Stimulated activated CD4-positive, alpha-beta T cell treated with anti-CD3 and anti-CD28 coated beads, Interleukin-4, amount 100 ng/mL, for 4 hours (primary cell): ENCODE measurements at regions not wholly inside any gene's neighbourhood (a gene's known extent, or its start where the extent isn't known, plus 50 kb on each side); places are given as distances from the start of the nearest gene placed in this dataset.

Source experiments
- DNase-seq, 2 experiments: peaks; one replicate each; pipeline ENCODE4 v3.0.0-alpha.2; 2020

DNA sequence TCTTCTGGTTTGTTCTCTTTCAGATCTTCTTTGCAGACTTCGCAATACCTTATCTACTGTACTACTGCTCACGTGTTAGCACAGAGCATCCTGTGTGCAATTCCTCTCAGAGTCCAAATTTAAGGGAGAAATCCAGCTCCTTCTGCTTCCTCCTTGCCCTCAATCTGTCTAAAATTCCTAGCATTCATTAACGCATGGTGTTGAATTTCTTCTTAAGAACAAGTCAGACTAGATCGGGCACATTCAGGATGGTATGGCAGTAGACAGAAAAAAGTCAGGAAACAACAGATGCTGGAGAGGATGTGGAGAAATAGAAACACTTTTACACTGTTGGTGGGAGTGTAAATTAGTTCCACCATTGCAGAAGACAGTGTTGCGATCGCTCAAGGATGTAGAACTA lies 206.1 kb upstream of the CDH7 start:
- DNase-seq = no peak

DNA sequence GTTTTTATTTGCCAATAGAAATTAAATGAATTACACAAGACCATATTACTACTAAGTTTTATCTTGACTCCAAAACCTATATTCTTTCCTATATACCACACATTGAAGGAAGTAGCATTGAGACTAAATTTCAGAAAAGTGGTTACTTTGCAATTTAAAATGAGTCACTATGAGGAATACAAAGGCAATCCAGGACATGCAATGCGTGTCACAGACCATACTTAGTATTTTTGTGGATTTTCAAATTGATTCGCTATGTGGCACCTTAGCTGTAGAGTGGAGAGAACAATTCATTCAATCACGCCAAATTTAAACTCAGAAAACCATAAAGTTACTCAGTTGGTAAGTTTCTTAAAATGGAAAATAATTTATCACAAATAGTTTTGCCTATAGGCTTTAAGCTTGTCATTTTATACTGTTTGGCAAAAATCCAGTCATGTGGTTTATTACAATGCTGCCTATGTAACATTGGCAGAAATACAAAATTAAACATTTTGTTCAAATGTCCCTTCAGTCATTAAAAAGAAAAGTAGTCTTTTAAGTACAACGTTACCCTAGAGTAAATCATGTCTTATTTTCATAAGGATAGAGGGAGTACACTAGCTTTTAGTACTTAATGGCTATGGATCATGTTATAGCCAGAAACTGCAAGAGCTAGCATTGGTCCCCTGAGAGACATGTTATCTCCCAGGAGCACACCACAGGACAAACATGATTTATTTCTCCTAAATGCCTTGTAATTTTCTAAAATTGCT lies 222.8 kb upstream of the CDH7 start:
- DNase-seq = no peak

DNA sequence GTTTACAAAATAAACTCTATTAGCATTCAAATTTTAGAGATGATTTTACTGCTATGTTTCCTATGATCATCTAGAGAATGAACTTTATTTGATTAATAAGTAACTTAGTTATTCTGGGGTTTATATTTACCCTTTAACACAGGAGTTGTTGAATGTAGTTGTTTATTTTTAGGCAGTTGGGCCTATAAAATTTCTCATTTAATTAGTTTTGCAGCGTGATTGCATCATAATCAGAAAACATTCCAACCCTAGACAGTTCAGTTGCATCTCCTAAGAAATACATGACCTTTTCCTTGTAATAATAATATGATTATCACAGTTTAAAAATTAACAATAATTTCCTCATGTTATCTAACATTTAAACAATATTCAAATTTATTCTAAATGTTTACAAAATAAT lies 224.7 kb upstream of the CDH7 start:
- no peak for DNase-seq

DNA sequence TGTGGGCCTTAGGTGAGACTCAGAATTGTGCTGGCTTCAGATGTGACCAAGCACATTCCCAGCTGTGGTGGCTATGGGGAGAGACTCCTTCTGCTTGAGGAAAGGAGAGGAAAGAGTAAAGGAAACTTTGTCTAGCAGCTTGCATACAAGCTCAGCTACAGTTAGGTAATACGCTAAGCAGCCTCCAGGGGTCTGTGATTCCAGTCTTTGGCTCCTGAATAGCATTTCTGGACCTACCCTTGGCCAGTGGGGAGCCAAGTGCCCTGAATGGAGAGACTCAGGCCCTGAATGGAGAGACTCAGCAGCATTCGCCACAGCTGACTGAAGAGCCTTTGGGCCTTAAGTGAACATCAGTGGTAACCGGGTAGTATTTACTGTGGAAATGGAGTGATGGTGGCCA lies 227.4 kb upstream of the CDH7 start:
- DNase-seq = no peak

DNA sequence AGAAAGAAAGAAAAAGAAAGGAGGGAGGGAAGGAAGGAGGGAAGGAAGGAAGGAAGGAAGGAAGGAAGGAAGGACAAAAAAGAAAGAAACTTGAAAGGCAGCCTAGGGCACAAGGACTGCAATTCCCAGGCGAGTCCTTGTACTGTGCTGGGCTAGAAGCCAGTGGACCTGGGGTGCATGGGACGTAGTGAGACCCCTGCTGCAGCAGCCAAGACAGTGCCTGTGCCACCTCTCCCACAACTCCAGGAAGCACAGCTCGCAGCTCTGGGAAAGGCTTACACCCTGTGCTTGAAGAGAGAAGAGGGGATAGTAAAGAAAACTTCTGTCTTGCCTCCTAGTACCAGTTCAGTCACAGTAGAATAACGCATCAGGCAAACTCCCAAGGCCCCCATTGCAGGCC lies 227.9 kb upstream of the CDH7 start:
- no peak for DNase-seq

DNA sequence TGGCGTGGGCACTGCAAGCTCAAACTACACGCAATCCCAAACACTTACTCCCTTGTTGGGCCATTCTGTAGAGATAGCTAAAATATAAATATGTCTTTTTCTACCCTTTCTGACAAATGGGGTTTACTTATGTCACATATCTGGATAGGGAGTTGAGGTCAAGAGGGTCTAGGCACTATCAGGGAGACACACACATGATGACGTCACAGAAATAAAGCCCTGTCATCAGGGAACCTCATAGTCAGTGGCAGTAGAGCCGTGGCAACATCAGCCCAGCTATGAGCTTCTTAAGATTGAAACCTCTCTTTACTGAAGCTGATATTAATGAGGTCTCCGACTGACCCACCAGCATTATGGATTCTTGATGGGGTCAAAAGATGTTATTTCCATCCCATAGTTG lies 234.6 kb upstream of the CDH7 start:
- DNase-seq = no peak

DNA sequence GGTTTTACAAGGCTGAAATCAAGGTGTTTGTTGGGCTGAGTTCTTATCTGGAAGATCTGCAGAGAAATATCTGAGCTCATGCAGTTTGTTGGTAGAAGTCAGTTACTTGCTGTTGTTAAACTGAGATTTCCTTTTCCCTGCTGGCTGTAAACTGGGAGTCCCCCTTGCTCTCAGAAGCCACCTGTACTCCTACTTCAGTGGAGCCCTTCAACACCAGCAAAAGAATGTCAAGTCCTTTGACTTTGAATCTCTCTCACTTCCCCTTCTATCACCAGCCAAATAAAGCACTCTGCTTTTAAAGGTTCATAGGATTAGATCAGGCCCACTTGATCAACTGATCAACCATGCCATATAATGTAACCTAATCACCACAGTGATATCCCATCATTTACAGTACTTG lies 252.2 kb upstream of the CDH7 start:
- DNase-seq = no peak

DNA sequence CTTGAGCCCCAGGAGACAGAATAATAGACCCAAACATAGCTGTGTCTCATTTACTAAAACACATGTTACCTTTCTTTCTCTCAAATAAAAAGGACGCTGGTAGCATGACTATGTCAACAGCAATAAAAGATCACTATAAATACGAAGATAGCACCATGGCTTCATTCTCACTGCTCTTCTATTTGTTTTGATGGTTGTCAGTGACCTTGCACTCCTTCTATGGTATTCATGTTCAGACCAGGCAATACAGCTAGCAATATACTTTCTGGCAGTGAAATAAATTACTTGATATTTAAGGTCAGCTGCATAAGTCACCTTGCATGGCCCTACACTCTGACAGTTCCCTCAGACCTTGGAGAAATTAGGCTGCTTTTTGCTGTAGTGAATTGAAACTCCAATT lies 263.2 kb upstream of the CDH7 start:
- no peak for DNase-seq

DNA sequence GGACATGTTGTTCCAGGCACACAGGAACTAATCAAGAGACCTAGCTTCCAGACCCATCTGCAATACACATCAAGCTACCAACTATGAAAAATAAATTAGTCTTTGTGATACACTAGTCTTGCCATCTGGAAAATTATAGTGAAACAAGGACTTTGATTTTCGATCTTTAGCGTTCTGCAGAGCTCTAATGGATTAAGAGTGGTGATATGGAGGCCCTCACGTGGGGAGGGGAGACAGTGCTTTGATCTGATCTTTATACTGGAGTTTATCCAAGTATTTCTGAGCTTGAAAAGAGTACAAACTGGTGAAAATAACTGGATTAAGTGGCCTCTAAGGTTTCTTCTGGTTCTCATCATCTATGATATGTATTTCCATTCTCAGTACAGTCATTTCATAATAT lies 273.4 kb upstream of the CDH7 start:
- DNase-seq = no peak

DNA sequence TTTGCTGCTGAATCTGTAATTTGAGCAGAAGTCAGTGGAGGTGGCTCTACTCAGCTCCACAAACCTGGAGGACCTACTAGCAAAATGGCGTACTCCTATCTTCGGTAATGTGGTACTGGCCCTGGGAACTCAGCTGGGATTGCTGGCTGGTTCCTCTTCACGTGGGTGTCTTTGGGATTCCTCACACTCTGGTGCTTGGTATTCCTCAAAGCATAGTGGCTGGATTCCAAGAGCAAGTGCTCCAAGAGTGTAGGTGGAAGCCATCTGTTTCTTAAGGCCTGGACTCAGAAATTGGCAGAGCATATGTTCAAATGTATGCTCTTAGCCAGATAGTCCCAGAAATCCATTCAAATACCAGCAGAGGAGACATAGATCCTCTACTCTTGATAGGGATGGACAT lies 281.9 kb upstream of the CDH7 start:
- no peak for DNase-seq

DNA sequence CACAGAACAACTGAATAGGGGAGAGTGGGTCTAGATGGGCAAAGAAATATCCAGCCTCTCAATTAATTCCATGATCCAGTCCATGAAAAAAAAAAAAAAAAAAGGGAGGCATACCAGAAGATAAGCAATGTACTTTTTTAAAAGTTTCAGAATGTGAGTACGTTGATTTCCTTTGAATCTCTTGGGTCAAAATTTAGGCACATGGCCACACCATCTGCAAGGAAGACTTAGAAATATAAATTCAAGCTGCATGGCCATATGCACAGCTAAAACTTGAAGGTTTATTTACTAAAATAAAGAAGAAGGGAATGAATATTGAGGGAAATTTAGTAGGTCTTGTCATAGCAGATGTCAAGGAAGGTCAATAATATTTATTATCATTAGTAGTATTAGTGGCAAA lies 286.5 kb upstream of the CDH7 start:
- DNase-seq = no peak

DNA sequence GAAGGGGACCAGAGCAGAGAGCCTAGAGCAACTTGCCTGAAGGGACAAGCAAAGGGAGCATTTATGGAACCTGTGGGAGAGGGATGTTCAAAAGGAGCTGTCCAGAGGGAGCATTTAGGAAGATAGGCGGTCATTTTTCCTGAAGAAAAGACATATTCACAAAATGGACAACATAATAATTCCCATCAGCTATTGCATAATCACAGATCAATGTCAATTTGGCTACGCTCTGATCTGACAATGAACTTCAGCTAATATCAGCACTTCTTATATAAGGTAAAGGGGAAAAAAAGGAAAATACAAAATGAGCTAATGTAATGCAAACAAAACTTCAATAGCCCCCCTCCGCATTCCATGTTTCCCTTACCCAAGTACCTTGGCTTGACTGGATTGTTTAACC lies 291.1 kb upstream of the CDH7 start:
- no peak for DNase-seq

DNA sequence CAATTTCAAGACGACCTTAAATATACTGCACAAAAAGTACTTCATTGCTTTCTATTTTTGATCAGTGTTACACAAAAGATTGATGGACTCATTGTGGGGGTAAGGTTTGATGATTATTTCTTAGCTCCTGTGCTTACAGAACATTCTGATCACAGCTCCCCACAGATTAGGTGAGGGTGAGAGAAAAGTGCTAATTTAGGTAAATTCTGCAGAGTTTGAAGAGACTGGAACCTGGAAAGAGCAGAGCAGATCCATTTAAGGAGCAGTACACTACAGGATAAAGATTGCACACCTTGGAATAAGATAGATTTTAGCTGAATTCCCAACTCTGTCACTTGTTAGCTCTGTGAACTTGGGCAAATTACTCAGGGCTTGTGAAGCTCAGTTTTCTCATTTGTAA lies 291.9 kb upstream of the CDH7 start:
- no peak for DNase-seq

DNA sequence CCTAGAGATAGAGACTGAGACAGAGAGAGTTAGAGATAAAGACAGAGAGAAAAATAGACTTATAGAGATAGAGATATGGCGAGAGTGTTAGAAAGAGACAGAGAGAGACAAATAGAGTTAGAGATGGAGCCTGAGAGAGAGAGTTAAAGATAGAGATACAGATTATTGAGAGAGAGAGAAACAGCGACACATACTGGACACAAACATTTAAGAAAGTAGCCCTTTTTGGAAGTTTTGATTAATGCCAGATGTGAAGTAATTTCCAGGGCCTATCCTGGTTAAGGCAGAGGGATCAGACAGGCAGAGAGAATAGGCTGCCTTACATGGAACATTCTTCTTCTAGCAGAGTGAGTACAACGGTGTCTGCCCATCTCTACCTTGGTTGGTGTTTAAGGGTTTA lies 311.6 kb upstream of the CDH7 start:
- no peak for DNase-seq

DNA sequence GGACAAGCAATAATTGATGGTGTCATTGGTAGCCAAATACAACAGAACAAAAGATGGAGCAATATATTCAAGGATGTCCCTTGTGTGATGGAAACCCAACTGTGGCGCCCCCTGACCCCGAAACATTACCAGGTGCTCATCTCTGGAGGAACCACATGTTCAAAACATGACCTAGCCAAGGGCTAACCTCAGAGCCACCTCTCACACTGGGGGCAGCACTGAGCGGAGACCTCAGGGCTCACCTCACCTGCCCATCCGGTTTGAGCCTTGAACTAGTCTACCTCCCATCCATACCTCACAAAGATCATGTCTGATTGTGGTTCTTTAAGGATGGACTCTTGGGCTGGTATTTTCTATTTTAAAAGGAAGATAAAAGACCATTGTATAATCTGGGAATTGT lies 314.4 kb upstream of the CDH7 start:
- no peak for DNase-seq

DNA sequence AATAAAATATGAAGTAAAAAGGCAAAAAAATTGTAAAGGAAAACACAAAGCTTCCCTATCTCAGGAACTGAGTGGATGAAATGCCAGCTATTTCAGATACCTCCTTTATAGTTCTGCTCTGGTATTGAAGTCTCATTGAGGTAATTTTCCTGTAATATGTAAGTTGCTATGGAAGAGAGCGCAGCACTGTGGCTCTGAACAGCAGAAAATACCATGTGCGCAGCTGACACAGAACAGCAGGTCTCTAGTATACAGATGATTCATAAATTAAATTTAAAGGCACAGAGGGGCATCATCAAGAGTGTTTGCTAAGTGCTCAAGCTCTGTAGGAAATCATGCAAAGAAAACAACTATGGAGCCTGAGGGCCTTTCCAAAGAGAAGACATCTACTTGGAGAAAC lies 315.3 kb upstream of the CDH7 start:
- DNase-seq = no peak

DNA sequence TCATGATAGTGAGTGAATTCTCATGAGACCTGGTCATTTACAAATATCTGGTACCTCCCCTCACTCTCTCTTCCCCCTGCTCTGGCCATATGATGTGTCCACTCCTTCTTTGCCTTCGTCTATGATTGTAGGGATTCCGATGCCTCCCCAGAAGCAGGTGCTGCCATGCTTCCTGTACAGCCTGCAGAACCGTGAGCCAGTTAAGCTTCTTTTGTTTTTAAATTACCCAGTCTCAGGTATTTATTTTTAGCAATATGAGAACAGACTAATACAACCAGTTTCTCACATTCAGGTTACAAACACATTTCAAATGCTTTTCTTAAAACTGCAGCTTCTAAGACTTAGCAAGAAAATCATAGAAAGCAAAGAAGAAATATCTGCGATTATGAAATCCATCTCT lies 321.2 kb upstream of the CDH7 start:
- no peak for DNase-seq

DNA sequence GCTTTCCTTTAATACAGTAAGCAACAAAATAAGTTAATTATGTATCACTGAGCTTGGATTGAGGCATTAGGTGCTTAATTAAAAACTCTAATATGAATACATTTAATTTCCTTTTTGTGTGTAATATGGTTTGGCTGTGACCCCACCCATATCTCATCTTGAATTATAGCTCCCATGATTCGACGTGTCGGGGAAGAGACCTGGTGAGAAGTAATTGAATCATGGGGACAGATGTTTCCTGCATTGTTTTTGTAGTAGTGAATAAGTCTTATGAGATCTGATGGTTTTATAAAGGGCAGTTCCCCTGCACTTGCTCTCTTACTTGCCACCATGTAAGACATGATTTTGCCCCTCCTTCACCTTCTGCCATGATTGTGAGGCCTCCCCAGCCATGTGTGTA lies 325.4 kb upstream of the CDH7 start:
- DNase-seq = no peak

DNA sequence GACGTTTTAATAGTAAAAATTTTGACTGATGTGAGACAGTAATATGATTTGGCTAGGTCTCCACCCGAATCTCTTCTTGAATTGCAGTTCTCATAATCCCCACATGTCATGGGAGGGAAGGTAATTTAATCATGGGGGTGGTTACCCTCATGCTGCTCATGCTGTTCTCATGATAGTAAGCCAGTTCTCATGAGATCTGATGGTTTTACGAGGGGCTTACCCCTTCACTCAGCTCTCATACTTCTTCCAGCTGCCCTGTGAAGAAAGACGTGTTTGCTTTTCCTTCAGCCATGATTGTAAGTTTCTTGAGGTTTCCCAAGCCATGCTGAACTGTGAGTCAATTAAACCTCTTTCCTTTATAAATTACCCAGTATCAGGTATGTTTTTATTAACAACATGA lies 327.0 kb upstream of the CDH7 start:
- DNase-seq = no peak

DNA sequence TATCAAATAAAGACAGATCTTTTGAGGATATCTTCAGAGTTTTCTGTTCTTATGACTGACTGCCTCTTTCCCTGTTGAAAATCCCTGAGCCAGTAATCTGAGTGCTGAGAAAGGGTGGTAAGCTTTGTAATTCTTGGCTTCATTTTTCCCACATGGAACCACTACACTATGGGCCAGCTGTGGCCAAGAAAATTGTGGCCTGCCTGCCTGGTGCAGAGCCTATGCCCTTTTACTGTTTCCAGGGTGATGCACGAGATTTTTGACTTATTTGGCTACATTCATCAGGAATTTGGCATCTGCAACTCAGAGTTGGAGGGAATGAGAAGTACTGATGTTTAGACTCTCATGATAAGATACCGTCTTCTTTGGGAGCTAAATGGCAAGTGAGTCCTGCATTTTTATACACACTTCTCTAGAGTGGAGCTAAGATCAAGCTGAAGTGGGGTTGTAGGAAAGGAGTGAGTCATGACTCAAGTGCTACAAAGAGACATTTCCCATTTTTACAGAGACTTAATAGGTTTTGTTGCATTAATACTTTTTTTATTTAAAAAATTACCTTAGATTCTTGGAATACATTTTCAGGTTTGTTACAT lies 328.2 kb upstream of the CDH7 start:
- no peak for DNase-seq

DNA sequence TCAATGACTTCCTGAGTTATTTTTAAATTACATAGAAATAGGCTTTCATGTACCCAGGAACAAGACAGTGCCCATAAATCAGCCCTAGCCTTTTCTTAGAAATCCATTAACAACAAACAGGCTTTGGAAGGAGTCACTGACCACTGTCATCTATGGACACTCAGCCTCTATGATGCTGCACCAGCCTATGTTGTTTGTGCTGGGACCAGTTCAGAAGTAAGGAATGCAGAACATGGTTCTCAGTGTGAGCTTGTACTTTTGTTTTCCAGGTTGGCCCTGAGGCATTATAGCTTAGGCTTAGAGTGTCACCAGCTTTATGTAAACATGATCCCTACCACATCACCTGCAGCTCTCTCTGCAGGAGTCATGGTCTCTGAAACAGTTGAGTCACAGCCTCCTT lies 335.7 kb upstream of the CDH7 start:
- DNase-seq = no peak

DNA sequence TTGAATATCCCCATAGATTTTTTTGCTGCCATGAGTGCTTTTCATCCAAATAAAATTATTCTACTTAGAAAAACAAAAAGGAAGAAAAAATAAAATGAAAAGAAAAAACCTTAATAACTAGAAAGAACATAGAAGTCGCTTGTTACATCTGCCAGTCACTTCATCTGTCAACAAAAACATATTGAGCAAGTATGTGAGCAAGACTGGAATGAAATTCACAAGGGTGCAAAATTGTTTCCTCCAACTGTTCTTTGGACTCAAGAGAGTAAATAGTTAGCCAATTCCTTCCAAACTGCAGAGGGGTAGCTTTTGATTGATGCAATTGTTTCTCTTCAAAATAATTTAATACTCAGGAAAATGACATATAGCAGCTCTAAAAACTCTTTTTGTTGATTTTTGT lies 336.3 kb upstream of the CDH7 start:
- DNase-seq = no peak

DNA sequence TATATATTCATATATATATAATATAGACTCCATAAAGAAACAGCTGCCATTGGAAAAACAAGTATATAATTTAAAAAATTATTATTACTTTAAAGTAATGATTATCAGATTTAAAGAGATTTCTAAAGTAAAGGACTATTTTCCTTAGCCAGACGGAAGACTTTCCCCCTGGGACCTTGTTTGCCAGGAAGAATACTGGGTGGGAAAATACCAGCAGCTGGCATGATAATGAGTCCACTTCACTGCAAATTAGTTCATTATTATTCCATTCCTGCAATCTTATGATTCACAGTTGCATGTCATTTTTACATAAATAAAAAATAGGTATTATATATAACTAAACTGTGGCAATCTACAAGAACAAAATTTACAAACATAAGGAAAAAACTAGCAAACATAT lies 339.8 kb upstream of the CDH7 start:
- no peak for DNase-seq

DNA sequence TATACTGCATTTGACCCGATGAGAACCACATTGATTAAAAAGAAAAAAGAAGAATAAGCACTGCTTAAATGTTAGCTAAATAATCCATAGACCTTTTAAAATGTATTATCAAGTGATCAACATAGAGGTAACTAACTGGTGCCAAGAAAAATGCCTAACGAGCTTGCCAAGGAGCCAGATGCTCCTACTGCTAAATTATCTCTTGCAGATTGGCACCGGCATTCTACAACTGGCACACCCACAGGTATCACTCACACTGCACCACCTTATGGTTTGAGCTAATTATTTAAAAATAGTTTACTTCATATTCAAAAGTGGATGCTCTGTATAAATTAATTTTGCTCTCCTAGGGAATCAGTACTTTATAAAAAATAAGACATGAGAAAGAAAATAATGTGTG lies 341.6 kb upstream of the CDH7 start:
- no peak for DNase-seq

DNA sequence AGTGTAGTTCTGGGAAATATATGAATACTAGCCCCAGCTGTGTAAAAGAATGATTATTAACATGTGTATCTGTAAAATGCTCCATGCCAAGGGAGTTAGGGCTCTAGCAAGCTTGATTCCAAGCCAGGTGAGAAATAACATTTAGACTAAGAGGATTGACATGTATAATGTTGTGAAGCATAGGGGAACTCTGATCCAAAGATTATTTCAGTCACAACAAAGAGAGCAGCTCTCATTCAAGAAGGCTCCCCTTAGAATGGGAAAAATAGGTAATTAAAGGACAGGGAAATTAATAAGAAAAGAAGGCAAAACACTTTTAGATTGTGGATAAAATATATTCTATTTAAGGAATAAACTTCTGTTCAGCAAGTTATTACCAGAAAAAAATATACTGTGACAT lies 347.3 kb upstream of the CDH7 start:
- no peak for DNase-seq
